ENCODE measurements at regions not wholly inside any gene's neighbourhood (a gene's known extent, or its start where the extent isn't known, plus 50 kb on each side); places are given as distances from the start of the nearest gene placed in this dataset.

DNA sequence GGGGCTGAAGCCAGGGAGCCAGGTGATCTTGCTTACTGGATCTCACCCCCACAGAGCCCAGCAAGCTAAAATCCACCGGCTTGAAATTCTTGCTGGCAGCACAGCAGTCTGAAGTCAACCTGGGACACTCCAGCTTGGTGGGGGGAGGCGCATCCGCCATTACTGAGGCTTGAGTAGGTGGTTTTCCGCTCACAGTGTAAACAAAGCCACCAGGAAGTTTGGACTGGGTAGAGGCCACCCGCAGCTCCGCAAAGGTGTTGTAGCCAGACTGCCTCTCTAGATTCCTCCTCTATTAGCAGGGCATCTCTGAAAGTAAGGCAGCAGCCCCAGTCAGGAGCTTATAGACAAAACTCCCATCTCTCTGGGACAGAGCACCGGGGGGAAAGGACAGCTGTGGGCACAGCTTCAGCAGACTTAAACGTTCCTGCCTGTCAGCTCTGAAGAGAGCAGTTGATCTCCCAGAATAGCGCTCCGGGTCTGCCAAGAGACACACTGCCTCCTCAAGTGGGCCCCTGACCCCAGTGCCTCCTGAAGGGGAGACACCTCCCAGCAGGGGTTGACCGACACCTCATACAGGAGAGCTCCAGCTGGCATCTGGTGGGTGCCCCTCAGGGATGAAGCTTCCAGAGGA, 206.3 kb upstream of the KHDRBS2 start:
- H3K4me3 ChIP-seq (ENCODE audit: low read length): no peak overlapping the region
- no peak for DNase-seq (ENCODE audit: low read depth)
- TF ChIP-seq, protein P1, sequence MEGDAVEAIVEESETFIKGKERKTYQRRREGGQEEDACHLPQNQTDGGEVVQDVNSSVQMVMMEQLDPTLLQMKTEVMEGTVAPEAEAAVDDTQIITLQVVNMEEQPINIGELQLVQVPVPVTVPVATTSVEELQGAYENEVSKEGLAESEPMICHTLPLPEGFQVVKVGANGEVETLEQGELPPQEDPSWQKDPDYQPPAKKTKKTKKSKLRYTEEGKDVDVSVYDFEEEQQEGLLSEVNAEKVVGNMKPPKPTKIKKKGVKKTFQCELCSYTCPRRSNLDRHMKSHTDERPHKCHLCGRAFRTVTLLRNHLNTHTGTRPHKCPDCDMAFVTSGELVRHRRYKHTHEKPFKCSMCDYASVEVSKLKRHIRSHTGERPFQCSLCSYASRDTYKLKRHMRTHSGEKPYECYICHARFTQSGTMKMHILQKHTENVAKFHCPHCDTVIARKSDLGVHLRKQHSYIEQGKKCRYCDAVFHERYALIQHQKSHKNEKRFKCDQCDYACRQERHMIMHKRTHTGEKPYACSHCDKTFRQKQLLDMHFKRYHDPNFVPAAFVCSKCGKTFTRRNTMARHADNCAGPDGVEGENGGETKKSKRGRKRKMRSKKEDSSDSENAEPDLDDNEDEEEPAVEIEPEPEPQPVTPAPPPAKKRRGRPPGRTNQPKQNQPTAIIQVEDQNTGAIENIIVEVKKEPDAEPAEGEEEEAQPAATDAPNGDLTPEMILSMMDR (IDR thresholded peaks at IDR 0.05; ENCODE audit: insufficient read depth, low read depth, low read length, missing control alignments): no peak

DNA sequence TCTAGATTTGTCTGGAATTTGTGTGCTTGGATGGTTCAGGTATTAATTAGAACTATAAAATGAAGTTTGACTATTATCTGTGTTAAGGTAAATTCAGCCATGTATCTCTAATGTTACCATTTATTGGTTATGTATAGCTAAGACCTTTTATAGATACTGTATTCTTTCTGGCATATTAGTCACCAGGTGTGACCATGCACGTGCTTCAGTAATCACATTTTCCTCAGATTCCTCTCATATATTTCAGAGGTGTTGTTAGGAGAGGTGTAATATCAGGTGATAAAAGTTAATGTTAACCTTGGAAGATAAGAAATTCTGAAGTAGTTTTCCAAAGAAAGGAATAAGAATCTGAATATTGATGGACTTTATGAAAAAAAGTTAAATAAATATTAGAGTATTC, 194.5 kb upstream of the KHDRBS2 start:
- DNase-seq (ENCODE audit: low read depth): no peak
- TF ChIP-seq, protein P1 (IDR thresholded peaks at IDR 0.05; ENCODE audit: insufficient read depth, low read depth, low read length, missing control alignments): no peak
- no peak overlapping the region for H3K4me3 ChIP-seq (ENCODE audit: low read length)

DNA sequence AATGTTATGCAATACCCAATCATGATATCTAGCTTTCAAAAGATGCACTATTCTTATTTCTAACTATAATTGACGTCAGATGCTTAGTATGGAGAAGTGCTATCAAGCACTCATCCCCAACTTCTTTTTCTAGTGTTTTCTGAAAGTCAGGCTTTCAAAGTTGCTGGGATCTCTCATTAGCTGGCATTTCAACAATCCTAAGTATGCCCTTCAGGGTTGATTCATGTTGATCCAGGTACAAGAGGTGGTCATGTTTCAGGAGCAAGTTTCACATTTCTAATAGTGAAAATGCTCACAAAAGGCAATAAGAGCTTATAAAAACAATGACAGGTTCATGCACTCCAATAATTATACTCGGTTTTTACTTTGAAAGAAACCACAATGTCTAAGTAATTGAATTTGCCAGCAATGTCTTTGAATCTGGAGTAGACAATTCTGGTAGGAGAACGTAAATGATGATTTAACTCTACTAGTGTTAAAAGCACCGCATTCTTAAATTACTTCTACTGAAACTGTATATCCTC, 193.7 kb upstream of the KHDRBS2 start:
- TF ChIP-seq, protein P1 (IDR thresholded peaks at IDR 0.05; ENCODE audit: insufficient read depth, low read depth, low read length, missing control alignments): no peak
- no peak for DNase-seq (ENCODE audit: low read depth)

DNA sequence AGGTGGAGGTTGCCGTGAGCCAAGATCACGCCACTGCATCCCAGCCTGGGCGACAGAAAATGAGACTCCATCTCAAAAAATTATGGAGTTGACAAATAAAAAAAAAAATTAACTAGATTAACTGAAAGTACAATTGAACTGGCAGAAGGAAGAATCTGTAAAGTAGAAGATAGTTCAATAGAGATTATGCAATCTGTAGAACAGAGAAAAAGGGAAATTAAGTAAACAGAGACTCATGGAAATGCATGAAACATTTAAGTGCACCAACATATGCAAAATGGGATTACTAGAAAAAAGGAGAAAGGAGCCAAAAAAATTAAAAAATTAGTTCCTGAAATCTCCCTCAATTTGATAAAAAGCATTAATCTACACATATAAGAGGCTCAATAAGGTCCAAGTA, 188.8 kb upstream of the KHDRBS2 start:
- DNase-seq (ENCODE audit: low read depth): no peak

More for the DNA sequence above, 193.7 kb upstream of the KHDRBS2 start:
- no peak overlapping the region for H3K4me3 ChIP-seq (ENCODE audit: low read length)

DNA sequence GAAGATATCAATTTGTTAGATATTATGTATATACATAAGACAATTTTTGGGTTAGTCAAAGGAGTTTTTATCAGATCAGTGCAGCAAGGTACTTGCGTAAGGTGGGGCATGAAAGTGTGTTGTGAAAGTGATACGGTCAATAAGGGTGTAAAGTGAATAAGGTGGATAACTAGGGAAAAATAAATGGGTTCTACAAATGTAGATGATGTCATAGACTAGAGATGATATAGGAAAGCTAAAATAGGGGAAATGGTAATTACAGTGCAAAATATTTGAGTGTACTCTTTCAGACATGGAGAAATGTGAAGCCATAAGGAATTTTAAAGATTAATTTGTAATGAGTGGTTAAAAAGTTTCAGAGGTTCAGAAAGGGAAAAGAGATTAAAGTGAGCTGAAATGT, 180.6 kb upstream of the KHDRBS2 start:
- TF ChIP-seq, protein P1 (IDR thresholded peaks at IDR 0.05; ENCODE audit: insufficient read depth, low read depth, low read length, missing control alignments): no peak
- no peak for DNase-seq (ENCODE audit: low read depth)
- H3K4me3 ChIP-seq (ENCODE audit: low read length): no peak overlapping the region

More for the DNA sequence above, 188.8 kb upstream of the KHDRBS2 start:
- TF ChIP-seq, protein P1 (IDR thresholded peaks at IDR 0.05; ENCODE audit: insufficient read depth, low read depth, low read length, missing control alignments): no peak
- H3K4me3 ChIP-seq (ENCODE audit: low read length): no peak overlapping the region

DNA sequence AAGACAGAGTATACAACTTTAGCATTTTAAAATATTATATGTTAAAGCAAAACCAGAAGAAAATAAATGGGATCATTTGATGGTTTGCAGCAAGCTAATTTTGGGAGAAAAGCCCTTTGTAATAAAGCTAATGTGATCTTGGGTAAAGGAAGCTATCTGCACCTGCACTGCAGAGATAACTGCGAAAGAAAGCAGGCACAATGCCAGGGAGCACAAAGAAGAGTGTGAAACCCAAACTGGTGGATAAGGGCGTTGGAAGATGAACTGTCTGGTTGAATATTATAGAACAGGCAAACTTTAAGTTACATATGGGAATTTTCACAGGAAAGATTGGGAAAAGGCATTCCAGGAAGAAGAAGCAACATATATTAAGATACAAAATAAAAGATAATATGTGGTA, 179.2 kb upstream of the KHDRBS2 start:
- TF ChIP-seq, protein P1 (IDR thresholded peaks at IDR 0.05; ENCODE audit: insufficient read depth, low read depth, low read length, missing control alignments): no peak
- DNase-seq (ENCODE audit: low read depth): no peak
- H3K4me3 ChIP-seq (ENCODE audit: low read length): no peak overlapping the region

DNA sequence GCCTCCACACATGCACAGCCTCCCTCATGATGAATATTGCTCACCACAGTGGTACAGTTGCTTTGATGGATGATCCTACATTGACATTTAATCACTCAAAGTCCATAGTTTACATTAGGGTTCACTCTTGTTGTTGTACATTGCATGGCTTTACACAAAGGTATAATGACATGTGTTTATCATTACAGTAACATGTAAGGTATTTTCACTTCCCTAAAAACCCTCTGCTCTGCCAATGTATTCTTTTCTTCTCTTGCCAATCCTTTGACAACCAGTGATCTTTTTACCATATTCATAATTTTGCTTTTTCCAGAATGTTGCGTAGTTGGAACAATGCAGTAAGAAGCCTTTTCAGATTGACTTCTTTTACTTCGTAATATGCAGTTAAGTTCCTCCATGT, 166.6 kb upstream of the KHDRBS2 start:
- no peak overlapping the region for H3K4me3 ChIP-seq (ENCODE audit: low read length)
- TF ChIP-seq, protein P1 (IDR thresholded peaks at IDR 0.05; ENCODE audit: insufficient read depth, low read depth, low read length, missing control alignments): no peak
- no peak for DNase-seq (ENCODE audit: low read depth)
